ENCODE measurements at regions not wholly inside any gene's neighbourhood (a gene's known extent, or its start where the extent isn't known, plus 50 kb on each side); places are given as distances from the start of the nearest gene placed in this dataset.

DNA sequence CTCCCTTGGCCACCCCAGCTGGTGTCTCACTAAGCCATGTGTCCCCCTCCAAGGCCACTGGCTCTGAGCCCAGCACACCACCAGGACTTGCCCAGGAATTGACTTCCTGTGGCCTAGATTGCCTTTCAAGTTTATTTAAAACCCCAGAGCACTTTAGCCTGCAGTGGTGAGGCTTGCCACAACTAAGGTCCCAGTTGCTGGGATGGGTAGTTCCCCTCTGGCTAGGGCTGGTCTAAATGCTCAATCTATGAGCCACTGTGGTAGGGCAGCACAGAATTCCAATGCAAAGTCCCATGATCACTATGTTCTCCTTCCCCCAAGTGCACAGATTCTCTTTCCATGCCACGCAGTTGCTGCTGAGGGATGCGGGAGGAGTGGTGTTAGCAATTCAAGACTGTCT lies 61.1 kb upstream of the HCCS start:
- WGBS (ENCODE audit: insufficient coverage, insufficient replicate concordance, low lambda C conversion rate, missing lambda C conversion rate) = 43% methylated on average over 2 of the region's 2 CpGs
- Histone ChIP-seq H3K4me2 (ENCODE audit: control insufficient read depth, insufficient read depth) (no peak overlapping the region), H3K9me3 (replicated peaks; ENCODE audit: control insufficient read depth, insufficient read depth, low read length) (no peaks in the 10 kb centered on the region), H4K20me1 (ENCODE audit: control insufficient read depth, insufficient read depth) (no peaks in the 10 kb centered on the region), H3K79me2 (ENCODE audit: control insufficient read depth, insufficient read depth, low read length) (no peaks in the 10 kb centered on the region), H3K27me3 (replicated peaks in 1 of 2; ENCODE audit: control insufficient read depth in 2 of 2, insufficient read depth in 2 of 2, low read length in 1 of 2) (no peaks in the 10 kb centered on the region), H2AFZ (ENCODE audit: control insufficient read depth, low read depth, low read length) (no peak overlapping the region), H3K9ac (ENCODE audit: control insufficient read depth, insufficient read depth, low read length) (no peak overlapping the region), H3K4me1 (ENCODE audit: control insufficient read depth, insufficient read depth, low read length) (no peaks in the 10 kb centered on the region), H3K36me3 (ENCODE audit: control insufficient read depth in 2 of 2, insufficient read depth in 2 of 2, low read length in 1 of 2) (no peaks in the 10 kb centered on the region), H3K27ac (ENCODE audit: control insufficient read depth, insufficient read depth) (no peak overlapping the region), H3K4me3 (no peak overlapping the region)
- ATAC-seq = no peak
- DNase-seq (ENCODE audit: low read depth, low spot score) = no peak
- FAIRE-seq = no peak
- ChIA-PET POLR2A (no interaction called here), SMC1A (ENCODE audit: uncharacterized antibody, unreplicated experiment) (no interaction called here), RAD21 (ENCODE audit: unreplicated experiment) (no interaction called here), CTCF (no interaction called here)
- in situ Hi-C loops (cut with MboI) = no loop called here
- BruUV-seq (replicated peaks) = no TSS peak
- TF ChIP-seq SP1 (IDR thresholded peaks at IDR 0.05; ENCODE audit: low read depth, low read length) = no peak
- TF ChIP-seq NKRF (conservative IDR thresholded peaks at IDR 0.05) = no peak
- no peak for TF ChIP-seq IRF3 (IDR thresholded peaks at IDR 0.05)
- TF ChIP-seq, protein P1, sequence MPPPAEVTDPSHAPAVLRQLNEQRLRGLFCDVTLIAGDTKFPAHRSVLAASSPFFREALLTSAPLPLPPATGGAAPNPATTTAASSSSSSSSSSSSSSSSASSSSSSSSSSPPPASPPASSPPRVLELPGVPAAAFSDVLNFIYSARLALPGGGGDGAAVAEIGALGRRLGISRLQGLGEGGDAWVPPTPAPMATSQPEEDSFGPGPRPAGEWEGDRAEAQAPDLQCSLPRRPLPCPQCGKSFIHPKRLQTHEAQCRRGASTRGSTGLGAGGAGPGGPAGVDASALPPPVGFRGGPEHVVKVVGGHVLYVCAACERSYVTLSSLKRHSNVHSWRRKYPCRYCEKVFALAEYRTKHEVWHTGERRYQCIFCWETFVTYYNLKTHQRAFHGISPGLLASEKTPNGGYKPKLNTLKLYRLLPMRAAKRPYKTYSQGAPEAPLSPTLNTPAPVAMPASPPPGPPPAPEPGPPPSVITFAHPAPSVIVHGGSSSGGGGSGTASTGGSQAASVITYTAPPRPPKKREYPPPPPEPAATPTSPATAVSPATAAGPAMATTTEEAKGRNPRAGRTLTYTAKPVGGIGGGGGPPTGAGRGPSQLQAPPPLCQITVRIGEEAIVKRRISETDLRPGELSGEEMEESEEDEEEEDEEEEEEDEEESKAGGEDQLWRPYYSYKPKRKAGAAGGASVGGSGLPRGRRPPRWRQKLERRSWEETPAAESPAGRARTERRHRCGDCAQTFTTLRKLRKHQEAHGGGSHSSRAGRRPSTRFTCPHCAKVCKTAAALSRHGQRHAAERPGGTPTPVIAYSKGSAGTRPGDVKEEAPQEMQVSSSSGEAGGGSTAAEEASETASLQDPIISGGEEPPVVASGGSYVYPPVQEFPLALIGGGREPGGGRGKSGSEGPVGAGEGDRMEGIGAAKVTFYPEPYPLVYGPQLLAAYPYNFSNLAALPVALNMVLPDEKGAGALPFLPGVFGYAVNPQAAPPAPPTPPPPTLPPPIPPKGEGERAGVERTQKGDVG (CRISPR knock-in tag; IDR thresholded peaks at IDR 0.05) = no peak
- TF ChIP-seq MTA2 (IDR thresholded peaks at IDR 0.05; ENCODE audit: low read depth) = no peak
- TF ChIP-seq, protein P2, sequence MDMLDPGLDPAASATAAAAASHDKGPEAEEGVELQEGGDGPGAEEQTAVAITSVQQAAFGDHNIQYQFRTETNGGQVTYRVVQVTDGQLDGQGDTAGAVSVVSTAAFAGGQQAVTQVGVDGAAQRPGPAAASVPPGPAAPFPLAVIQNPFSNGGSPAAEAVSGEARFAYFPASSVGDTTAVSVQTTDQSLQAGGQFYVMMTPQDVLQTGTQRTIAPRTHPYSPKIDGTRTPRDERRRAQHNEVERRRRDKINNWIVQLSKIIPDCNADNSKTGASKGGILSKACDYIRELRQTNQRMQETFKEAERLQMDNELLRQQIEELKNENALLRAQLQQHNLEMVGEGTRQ (IDR thresholded peaks at IDR 0.05; ENCODE audit: borderline replicate concordance, low read depth, low read length) = no peak
- no peak for TF ChIP-seq CEBPB (IDR thresholded peaks at IDR 0.05; ENCODE audit: borderline replicate concordance in 1 of 2, low read depth in 2 of 2, low read length in 2 of 2)
- no peak for TF ChIP-seq CREB1 (IDR thresholded peaks at IDR 0.05; ENCODE audit: low read depth)
- no peak for TF ChIP-seq ZSCAN29 (IDR thresholded peaks at IDR 0.05)
- no peak for TF ChIP-seq MTA3 (IDR thresholded peaks at IDR 0.05; ENCODE audit: borderline replicate concordance, low read length)
- TF ChIP-seq YBX1 (IDR thresholded peaks at IDR 0.05) = no peak
- TF ChIP-seq ELK1 (IDR thresholded peaks at IDR 0.05; ENCODE audit: low read depth, low read length) = no peak
- no peak for TF ChIP-seq KAT2A (conservative IDR thresholded peaks at IDR 0.05; ENCODE audit: control insufficient read depth, low read depth, low read length)
- no peak for TF ChIP-seq IKZF2 (IDR thresholded peaks at IDR 0.05)
- no peak for TF ChIP-seq CHD2 (IDR thresholded peaks at IDR 0.05; ENCODE audit: borderline replicate concordance, low read depth, low read length)
- intact Hi-C loops (cut with micrococcal nuclease; ENCODE audit: unreplicated experiment) = no loop called here
